GM12865 (cell line): ENCODE measurements at regions not wholly inside any gene's neighbourhood (a gene's known extent, or its start where the extent isn't known, plus 50 kb on each side); places are given as distances from the start of the nearest gene placed in this dataset.

Source experiments
- DNase-seq: peaks from one replicate; pipeline ENCODE4 v3.0.0; 2010; ENCODE audit warnings: low read depth
- H3K4me3 ChIP-seq: 2 replicates; pipeline ENCODE4 v1.5.1; 2011; ENCODE audit warnings: mild to moderate bottlenecking, low read depth, low read length, control low read depth
- CTCF ChIP-seq: IDR thresholded peaks from 2 replicates; pipeline ENCODE4 v1.5.1; 2011; ENCODE audit warnings: low read length, control low read depth, low read depth, inconsistent platforms; ENCODE audit not compliant: insufficient read depth; ENCODE audit errors: missing control alignments

- no peak for TF ChIP-seq CTCF
- no peak overlapping the region for H3K4me3 ChIP-seq
- DNase-seq, result no peak
Measured at GRCh38 chr12:83477696-83478095, 791.0 kb downstream of the TMTC2 start.

- no peak for DNase-seq
- TF ChIP-seq CTCF, result no peak
- H3K4me3 ChIP-seq, result no peak overlapping the region
Measured at GRCh38 chr12:83476695-83477690, 790.3 kb downstream of the TMTC2 start.

- no peak for TF ChIP-seq CTCF
- DNase-seq, result no peak
- H3K4me3 ChIP-seq, result no peak overlapping the region
Measured at GRCh38 chr12:83476006-83476405, 789.3 kb downstream of the TMTC2 start.

- H3K4me3 ChIP-seq, result no peak overlapping the region
- DNase-seq, result no peak
Measured at GRCh38 chr12:83474369-83474768, 787.7 kb downstream of the TMTC2 start.

GRCh38 chr12:83473408-83474095 is 786.8 kb downstream of the TMTC2 start:
- H3K4me3 ChIP-seq, result no peak overlapping the region
- TF ChIP-seq CTCF, result no peak
- DNase-seq, result no peak

More at GRCh38 chr12:83474369-83474768, 787.7 kb downstream of the TMTC2 start:
- no peak for TF ChIP-seq CTCF

GRCh38 chr12:83472772-83473171 is 786.1 kb downstream of the TMTC2 start:
- TF ChIP-seq CTCF, result no peak
- no peak for DNase-seq
- no peak overlapping the region for H3K4me3 ChIP-seq
